Gastroesophageal sphincter (tissue), 4 donors: ENCODE measurements at regions not wholly inside any gene's neighbourhood (a gene's known extent, or its start where the extent isn't known, plus 50 kb on each side); places are given as distances from the start of the nearest gene placed in this dataset.

Experiments
- ATAC-seq: fragments of 150-250 bp; one replicate; pipeline ENCODE4 v1.9.1; 2016; ENCODE audit warnings: mild to moderate bottlenecking, moderate library complexity
- H3K27ac ChIP-seq, 4 donors: fragments of 200-600 bp; sonication (generic) in 3 of 4; 1 replicate in 3 of 4; 2 replicates in 1 of 4; pipeline ENCODE4 v1.5.1; 2016 to 2019
- H3K27me3 ChIP-seq: fragments of 200-600 bp; sonication (generic); one replicate; pipeline ENCODE4 v1.5.1; 2019
- H3K36me3 ChIP-seq, 2 donors: fragments of 200-600 bp; sonication (generic); one replicate each; pipeline ENCODE4 v1.5.1; 2019; ENCODE audit warnings: control low read depth in 1 of 2
- H3K4me1 ChIP-seq, 3 donors: fragments of 200-600 bp; sonication (generic); 1 replicate in 2 of 3; 2 replicates in 1 of 3; pipeline ENCODE4 v1.5.1; 2016 to 2019; ENCODE audit warnings: control low read depth in 2 of 3
- H3K4me3 ChIP-seq, 2 donors: fragments of 200-600 bp; sonication (generic); one replicate each; pipeline ENCODE4 v1.5.1; 2019; ENCODE audit warnings: mild to moderate bottlenecking in 1 of 2, moderate library complexity in 1 of 2
- H3K9me3 ChIP-seq, 3 donors: fragments of 200-600 bp; sonication (generic); one replicate each; pipeline ENCODE4 v1.5.1; 2017 to 2019; ENCODE audit warnings: control low read depth in 2 of 3
- CTCF ChIP-seq, 4 experiments: fragments of 200-600 bp in 2 of 4; fragments of 450-650 bp in 2 of 4; sonication (generic) in 1 of 4; IDR thresholded peaks; one replicate each; pipeline ENCODE4 v1.5.1; 2017 to 2019; ENCODE audit warnings: antibody characterized with exemption in 4 of 4, mild to moderate bottlenecking in 2 of 4, moderate library complexity in 2 of 4
- EP300 ChIP-seq: sonication (generic); formaldehyde crosslinking; IDR thresholded peaks from one replicate; pipeline ENCODE4 v1.6.1; 2017; ENCODE audit warnings: antibody characterized with exemption, mild to moderate bottlenecking
- POLR2A ChIP-seq, 2 donors: fragments of 450-650 bp; IDR thresholded peaks; one replicate each; pipeline ENCODE4 v1.6.1; 2017; ENCODE audit warnings: antibody characterized with exemption in 2 of 2, mild to moderate bottlenecking in 2 of 2, moderate library complexity in 1 of 2
- POLR2AphosphoS5 ChIP-seq: sonication (generic); formaldehyde crosslinking; IDR thresholded peaks from one replicate; pipeline ENCODE4 v1.6.1; 2017; ENCODE audit warnings: antibody characterized with exemption
- WGBS, 2 donors: methylation state at CpG; one replicate each; pipeline ENCODE4 v1.1.5; 2018; ENCODE audit warnings: low coverage in 1 of 2; 5-methylcytosine and 5-hydroxymethylcytosine counted together

GRCh38 chr2:176961775-176962619, 250.6 kb upstream of the HNRNPA3 start:
- H3K27me3 ChIP-seq, result no peaks in the 10 kb centered on the region
- H3K4me1 ChIP-seq, result no peaks in the 10 kb centered on the region
- WGBS, 2 donors, result 88 to 92% methylated on average over 10 to 11 of the region's 11 CpGs
- H3K27ac ChIP-seq, result no peak overlapping the region
- H3K9me3 ChIP-seq, result no peaks in the 10 kb centered on the region
- no peak overlapping the region for H3K4me3 ChIP-seq
- TF ChIP-seq EP300 (no peak), POLR2A (IDR thresholded peaks at IDR 0.05) (no peak), CTCF (IDR thresholded peaks at IDR 0.05) (no peak), POLR2AphosphoS5 (no peak)
- no peaks in the 10 kb centered on the region for H3K36me3 ChIP-seq
- no peak for ATAC-seq

- Histone ChIP-seq H3K4me1 (no peaks in the 10 kb centered on the region), H3K27ac (no peak overlapping the region), H3K9me3 (no peaks in the 10 kb centered on the region), H3K27me3 (no peaks in the 10 kb centered on the region), H3K36me3 (no peaks in the 10 kb centered on the region), H3K4me3 (no peak overlapping the region)
- WGBS, 2 donors, result 21 to 32% methylated on average over 4 of the region's 4 CpGs
- no peak for TF ChIP-seq POLR2A (IDR thresholded peaks at IDR 0.05)
- no peak for TF ChIP-seq CTCF (IDR thresholded peaks at IDR 0.05)
- TF ChIP-seq EP300, result no peak
- TF ChIP-seq POLR2AphosphoS5, result no peak
- ATAC-seq, result no peak
Observed at GRCh38 chr2:176963568-176964287, 248.9 kb upstream of the HNRNPA3 start.

GRCh38 chr2:176967911-176968450, 244.6 kb upstream of the HNRNPA3 start:
- no peak for ATAC-seq
- no peaks in the 10 kb centered on the region for H3K9me3 ChIP-seq
- no peak overlapping the region for H3K4me3 ChIP-seq
- TF ChIP-seq POLR2A (IDR thresholded peaks at IDR 0.05), result no peak
- no peak for TF ChIP-seq POLR2AphosphoS5
- no peak for TF ChIP-seq CTCF (IDR thresholded peaks at IDR 0.05)
- TF ChIP-seq EP300, result no peak
- H3K27ac ChIP-seq, result no peak overlapping the region
- H3K27me3 ChIP-seq, result peaks cover under 1% of the 10 kb centered on the region
- no peaks in the 10 kb centered on the region for H3K36me3 ChIP-seq
- H3K4me1 ChIP-seq, result no peaks in the 10 kb centered on the region

- H3K4me1 ChIP-seq, result no peaks in the 10 kb centered on the region
- no peaks in the 10 kb centered on the region for H3K36me3 ChIP-seq
- TF ChIP-seq POLR2A (IDR thresholded peaks at IDR 0.05) (no peak), POLR2AphosphoS5 (no peak), EP300 (no peak), CTCF (IDR thresholded peaks at IDR 0.05) (no peak)
- ATAC-seq, result no peak
- no peak overlapping the region for H3K27ac ChIP-seq
- H3K4me3 ChIP-seq, result no peak overlapping the region
- H3K9me3 ChIP-seq, result no peaks in the 10 kb centered on the region
- WGBS, 2 donors, result 41 to 67% methylated on average over 2 of the region's 2 CpGs
- peaks cover 6% of the 10 kb centered on the region for H3K27me3 ChIP-seq
Observed at GRCh38 chr2:176969642-176970359, 242.8 kb upstream of the HNRNPA3 start.
